GM12891 (cell line): ENCODE measurements at regions not wholly inside any gene's neighbourhood (a gene's known extent, or its start where the extent isn't known, plus 50 kb on each side); places are given as distances from the start of the nearest gene placed in this dataset.

Experiments used
- PAX5 ChIP-seq: IDR thresholded peaks from 2 replicates; pipeline ENCODE4 v1.6.1; 2011; ENCODE audit warnings: low read length, moderate library complexity, mild to moderate bottlenecking; ENCODE audit not compliant: insufficient read depth, severe bottlenecking
- POLR2A ChIP-seq: IDR thresholded peaks from 2 replicates; pipeline ENCODE4 v1.6.1; 2011; ENCODE audit warnings: low read depth, low read length, control low read depth
- POLR2AphosphoS5 ChIP-seq: IDR thresholded peaks from 2 replicates; pipeline ENCODE4 v1.6.1; 2011; ENCODE audit warnings: low read depth, low read length, control low read depth

DNA sequence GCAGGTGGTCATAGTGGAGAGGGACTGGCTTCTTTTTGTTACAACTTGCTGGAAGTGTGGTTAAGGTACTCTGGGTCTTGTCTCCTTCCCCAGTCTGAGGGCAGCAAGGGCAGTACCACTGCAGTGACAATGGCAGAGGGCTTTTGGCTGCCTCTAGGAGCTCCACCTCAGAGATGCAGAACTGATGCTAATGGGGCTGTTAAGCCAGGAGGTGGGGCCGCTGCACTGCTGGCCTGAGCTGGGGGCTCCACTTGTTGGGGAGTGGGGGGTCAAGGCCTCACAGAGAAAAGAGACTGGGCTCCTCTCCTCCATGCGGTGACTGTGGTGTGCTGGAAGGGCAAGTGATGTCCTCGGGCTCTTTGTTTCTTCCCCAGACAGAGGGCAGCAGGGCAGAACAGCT is 135.7 kb downstream of the DSEL start:
- TF ChIP-seq PAX5 (no peak), POLR2AphosphoS5 (no peak), POLR2A (no peak)
